PC-3 (cell line): ENCODE measurements at regions not wholly inside any gene's neighbourhood (a gene's known extent, or its start where the extent isn't known, plus 50 kb on each side); places are given as distances from the start of the nearest gene placed in this dataset.

Experiments used
- EZH2 ChIP-seq: fragments of 300-600 bp; sonication (generic); IDR thresholded peaks from one replicate; pipeline ENCODE4 v1.6.1; 2017; ENCODE audit warnings: antibody characterized with exemption, mild to moderate bottlenecking, low read length; ENCODE audit not compliant: unreplicated experiment
- EZH2phosphoT487 ChIP-seq: fragments of 300-600 bp; sonication (generic); IDR thresholded peaks from 2 replicates; pipeline ENCODE4 v1.6.1; 2018; ENCODE audit warnings: mild to moderate bottlenecking, antibody characterized with exemption, low read length, borderline replicate concordance
- TF ChIP-seq, protein P1 (sequence below): fragments of 300-600 bp; sonication (generic); conservative IDR thresholded peaks from 2 replicates; pipeline ENCODE4 v1.5.1; 2017; ENCODE audit warnings: antibody characterized with exemption, low read depth, mild to moderate bottlenecking, low read length

DNA sequence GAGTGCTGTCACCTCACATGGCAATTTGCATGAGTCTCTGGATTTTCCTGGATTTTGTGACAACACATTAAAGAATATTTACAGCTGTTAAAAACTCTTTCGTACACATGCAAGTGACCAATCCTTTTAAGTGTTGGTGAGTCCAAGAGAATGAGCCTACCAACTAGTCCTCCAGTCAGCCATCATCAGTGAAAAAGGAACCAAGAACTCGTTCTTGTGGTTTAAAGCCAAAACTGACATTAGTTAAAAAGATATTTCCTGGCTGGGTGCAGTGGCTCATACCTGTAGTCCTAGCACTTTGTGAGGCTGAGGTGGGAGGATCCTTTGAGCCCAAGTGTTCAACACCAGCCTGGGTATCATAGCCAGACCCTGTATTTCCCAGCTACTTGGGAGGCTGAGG is 215.4 kb upstream of the ITGA4 start:
- TF ChIP-seq, protein P1, sequence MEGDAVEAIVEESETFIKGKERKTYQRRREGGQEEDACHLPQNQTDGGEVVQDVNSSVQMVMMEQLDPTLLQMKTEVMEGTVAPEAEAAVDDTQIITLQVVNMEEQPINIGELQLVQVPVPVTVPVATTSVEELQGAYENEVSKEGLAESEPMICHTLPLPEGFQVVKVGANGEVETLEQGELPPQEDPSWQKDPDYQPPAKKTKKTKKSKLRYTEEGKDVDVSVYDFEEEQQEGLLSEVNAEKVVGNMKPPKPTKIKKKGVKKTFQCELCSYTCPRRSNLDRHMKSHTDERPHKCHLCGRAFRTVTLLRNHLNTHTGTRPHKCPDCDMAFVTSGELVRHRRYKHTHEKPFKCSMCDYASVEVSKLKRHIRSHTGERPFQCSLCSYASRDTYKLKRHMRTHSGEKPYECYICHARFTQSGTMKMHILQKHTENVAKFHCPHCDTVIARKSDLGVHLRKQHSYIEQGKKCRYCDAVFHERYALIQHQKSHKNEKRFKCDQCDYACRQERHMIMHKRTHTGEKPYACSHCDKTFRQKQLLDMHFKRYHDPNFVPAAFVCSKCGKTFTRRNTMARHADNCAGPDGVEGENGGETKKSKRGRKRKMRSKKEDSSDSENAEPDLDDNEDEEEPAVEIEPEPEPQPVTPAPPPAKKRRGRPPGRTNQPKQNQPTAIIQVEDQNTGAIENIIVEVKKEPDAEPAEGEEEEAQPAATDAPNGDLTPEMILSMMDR, result no peak
- TF ChIP-seq EZH2, result no peak
- no peak for TF ChIP-seq EZH2phosphoT487
